GM12878 (cell line): ENCODE measurements at regions not wholly inside any gene's neighbourhood (a gene's known extent, or its start where the extent isn't known, plus 50 kb on each side); places are given as distances from the start of the nearest gene placed in this dataset.

Experiments
- ATAC-seq: fragments of 200-7000 bp; cut with Tn5 transposase; 3 replicates; pipeline ENCODE4 v1.9.1; 2020; ENCODE audit warnings: mild to moderate bottlenecking, moderate library complexity
- BruUV-seq: library from RNA; stranded (reverse); fragments of 400-500 nt; replicated peaks from 2 replicates; lab custom pipeline; 2021; lab: Mats Ljungman, UMichigan
- CTCF ChIA-PET: fragments of 300-600 bp; sonication (Branson Sonifier 250); formaldehyde crosslinking; extraction: SDS; loops from one replicate; lab custom pipeline; 2021; ENCODE audit warnings: inconsistent platforms; lab: Yijun Ruan, JAX
- POLR2A ChIA-PET: fragments of 350-600 bp; formaldehyde crosslinking; extraction: SDS; loops from one replicate; lab custom pipeline; 2021; ENCODE audit warnings: inconsistent platforms; lab: Charles Lee
- RAD21 ChIA-PET: fragments of 300-600 bp; sonication (Branson Sonifier 250); formaldehyde crosslinking; loops from one replicate; lab custom pipeline; 2023; ENCODE audit warnings: antibody characterized with exemption; ENCODE audit not compliant: unreplicated experiment; lab: Charles Lee
- SMC1A ChIA-PET: fragments of 300-600 bp; sonication (Branson Sonifier 250); formaldehyde crosslinking; loops from one replicate; lab custom pipeline; 2023; ENCODE audit not compliant: unreplicated experiment, uncharacterized antibody; lab: Charles Lee
- DNase-seq: peaks from one replicate; pipeline ENCODE4 v3.0.0-alpha.2; 2011; ENCODE audit warnings: low read depth, low spot score
- FAIRE-seq: peaks from 3 replicates; lab custom pipeline; 2011; peaks lifted over from hg19 to GRCh38; lab: Jason Lieb, UNC
- H2AFZ ChIP-seq: 2 replicates; pipeline ENCODE4 v1.6.0; 2011; ENCODE audit warnings: low read depth, low read length, control low read depth; ENCODE audit not compliant: control insufficient read depth
- H3K27ac ChIP-seq: 2 replicates; pipeline ENCODE4 v1.5.1; 2011; ENCODE audit warnings: control low read depth; ENCODE audit not compliant: control insufficient read depth, insufficient read depth
- H3K27me3 ChIP-seq, 2 experiments: replicated peaks in 1 of 2; 2 replicates each; pipeline versions ENCODE4 v1.6.0 to v1.6.1; 2011; ENCODE audit warnings: low read length in 1 of 2; ENCODE audit not compliant: control insufficient read depth in 2 of 2, insufficient read depth in 2 of 2
- H3K36me3 ChIP-seq, 2 experiments: 2 replicates each; pipeline ENCODE4 v1.5.1; 2011; ENCODE audit warnings: low read length in 1 of 2; ENCODE audit not compliant: control insufficient read depth in 2 of 2, insufficient read depth in 2 of 2
- H3K4me1 ChIP-seq: 2 replicates; pipeline ENCODE4 v1.6.1; 2011; ENCODE audit warnings: mild to moderate bottlenecking, low read length, moderate library complexity, mixed read lengths; ENCODE audit not compliant: control insufficient read depth, insufficient read depth
- H3K4me2 ChIP-seq: 2 replicates; pipeline ENCODE4 v1.6.0; 2011; ENCODE audit warnings: control low read depth; ENCODE audit not compliant: control insufficient read depth, insufficient read depth
- H3K4me3 ChIP-seq: fragments of 200-600 bp; sonication (generic); 2 replicates; pipeline ENCODE4 v1.5.1; 2016
- H3K79me2 ChIP-seq: 2 replicates; pipeline ENCODE4 v1.6.0; 2011; ENCODE audit warnings: low read length; ENCODE audit not compliant: control insufficient read depth, insufficient read depth
- H3K9ac ChIP-seq: 2 replicates; pipeline ENCODE4 v1.8.0; 2011; ENCODE audit warnings: low read length, control low read depth, mixed read lengths; ENCODE audit not compliant: control insufficient read depth, insufficient read depth
- H3K9me3 ChIP-seq: replicated peaks from 3 replicates; pipeline ENCODE4 v1.5.1; 2011; ENCODE audit warnings: mild to moderate bottlenecking, low read length; ENCODE audit not compliant: control insufficient read depth, insufficient read depth
- H4K20me1 ChIP-seq: 2 replicates; pipeline ENCODE4 v1.6.0; 2011; ENCODE audit not compliant: control insufficient read depth, insufficient read depth
- BACH1 ChIP-seq: fragments of 450-650 bp; IDR thresholded peaks from 2 replicates; pipeline ENCODE4 v1.6.1; 2017; ENCODE audit warnings: mild to moderate bottlenecking, borderline replicate concordance
- BMI1 ChIP-seq: fragments of 450-650 bp; IDR thresholded peaks from 2 replicates; pipeline ENCODE4 v1.6.1; 2016; ENCODE audit warnings: mild to moderate bottlenecking, moderate library complexity, borderline replicate concordance
- CBFB ChIP-seq: IDR thresholded peaks from 2 replicates; pipeline ENCODE4 v1.6.1; 2016; ENCODE audit warnings: antibody characterized with exemption, low read depth
- CHD2 ChIP-seq: IDR thresholded peaks from 2 replicates; pipeline ENCODE4 v1.6.1; 2011; ENCODE audit warnings: low read depth, low read length, improper control_type of control experiment, borderline replicate concordance
- CREM ChIP-seq: IDR thresholded peaks from 2 replicates; pipeline ENCODE4 v1.6.1; 2014; ENCODE audit warnings: antibody characterized with exemption, low read depth
- HDAC2 ChIP-seq: fragments of 200-600 bp; sonication (generic); IDR thresholded peaks from 2 replicates; pipeline ENCODE4 v1.6.1; 2017
- HSF1 ChIP-seq: fragments of 150-350 bp; IDR thresholded peaks from 2 replicates; pipeline ENCODE4 v1.6.1; 2014; ENCODE audit warnings: mild to moderate bottlenecking, low read depth, low read length
- IRF5 ChIP-seq: fragments of 450-650 bp; IDR thresholded peaks from 2 replicates; pipeline ENCODE4 v1.6.1; 2017; ENCODE audit warnings: borderline replicate concordance
- JUNB ChIP-seq: IDR thresholded peaks from 2 replicates; pipeline ENCODE4 v1.6.1; 2016; ENCODE audit warnings: antibody characterized with exemption, mild to moderate bottlenecking
- MTA2 ChIP-seq: fragments of 450-650 bp; IDR thresholded peaks from 2 replicates; pipeline ENCODE4 v1.6.1; 2016; ENCODE audit warnings: low read depth, mild to moderate bottlenecking, moderate library complexity
- MYB ChIP-seq: fragments of 150-350 bp; IDR thresholded peaks from 2 replicates; pipeline ENCODE4 v1.6.1; 2014; ENCODE audit warnings: mild to moderate bottlenecking, low read depth, low read length, borderline replicate concordance
- NBN ChIP-seq: fragments of 450-650 bp; IDR thresholded peaks from 2 replicates; pipeline ENCODE4 v1.6.1; 2016
- POU2F2 ChIP-seq: IDR thresholded peaks from 3 replicates; pipeline ENCODE4 v1.6.1; 2011; ENCODE audit warnings: low read depth, mild to moderate bottlenecking, low read length, borderline replicate concordance
- RELA ChIP-seq: fragments of 450-650 bp; IDR thresholded peaks from 2 replicates; pipeline ENCODE4 v1.8.0; 2014; ENCODE audit warnings: borderline replicate concordance; ENCODE audit not compliant: partially characterized antibody
- RUNX3 ChIP-seq: IDR thresholded peaks from 2 replicates; pipeline ENCODE4 v1.6.1; 2012; ENCODE audit warnings: low read length, inconsistent platforms
- SMAD5 ChIP-seq: IDR thresholded peaks from 2 replicates; pipeline ENCODE4 v1.6.1; 2016; ENCODE audit warnings: antibody characterized with exemption, low read depth
- SMC3 ChIP-seq: IDR thresholded peaks from 2 replicates; pipeline ENCODE4 v1.6.1; 2011; ENCODE audit warnings: low read length, improper control_type of control experiment, borderline replicate concordance
- STAT1 ChIP-seq: fragments of 450-650 bp; conservative IDR thresholded peaks from 2 replicates; pipeline ENCODE4 v1.6.1; 2014; ENCODE audit warnings: antibody characterized with exemption, mild to moderate bottlenecking
- TAF1 ChIP-seq: IDR thresholded peaks from 2 replicates; pipeline ENCODE4 v1.6.1; 2011; ENCODE audit warnings: mild to moderate bottlenecking, low read depth, low read length, borderline replicate concordance
- ZBTB40 ChIP-seq: fragments of 450-650 bp; IDR thresholded peaks from 2 replicates; pipeline ENCODE4 v1.6.1; 2016; ENCODE audit warnings: mild to moderate bottlenecking, moderate library complexity, borderline replicate concordance
- WGBS: methylation state at CpG from one replicate; pipeline ENCODE4 v1.1.6; 2016; ENCODE audit warnings: low lambda C conversion rate; ENCODE audit not compliant: insufficient replicate concordance, insufficient coverage; ENCODE audit errors: missing lambda C conversion rate; 5-methylcytosine and 5-hydroxymethylcytosine counted together
- in situ Hi-C: fragments of 300-500 bp; cut with MboI; formaldehyde crosslinking; loops from 9 replicates; pipeline ENCODE4 v1.14.3; 2018; ENCODE audit warnings: mixed read lengths
- intact Hi-C: fragments of 100-400 bp; cut with micrococcal nuclease; formaldehyde crosslinking; loops from one replicate; pipeline ENCODE4 v1.14.2; 2022; ENCODE audit not compliant: unreplicated experiment

GRCh38 chr7:53336105-53336668, 300.8 kb downstream of the POM121L12 start:
- Histone ChIP-seq H3K36me3 (no peaks in the 10 kb centered on the region), H3K4me3 (no peak overlapping the region), H3K27me3 (no peaks in the 10 kb centered on the region), H3K4me2 (no peak overlapping the region), H3K9me3 (no peaks in the 10 kb centered on the region), H3K9ac (no peak overlapping the region), H2AFZ (no peak overlapping the region), H3K79me2 (no peaks in the 10 kb centered on the region), H4K20me1 (no peaks in the 10 kb centered on the region), H3K27ac (no peak overlapping the region), H3K4me1 (no peaks in the 10 kb centered on the region)
- CTCF ChIA-PET: no interaction called here
- no TSS peak for BruUV-seq
- RAD21 ChIA-PET: no interaction called here
- WGBS: 34% methylated on average over 8 of the region's 8 CpGs
- no peak for ATAC-seq
- SMC1A ChIA-PET: no interaction called here
- FAIRE-seq: no peak
- intact Hi-C loops: no loop called here
- in situ Hi-C loops: no loop called here
- TF ChIP-seq TAF1 (no peak), JUNB (no peak), SMAD5 (no peak), MYB (no peak), CHD2 (no peak), HDAC2 (no peak), CBFB (no peak), RELA (no peak), NBN (no peak), IRF5 (no peak), POU2F2 (no peak), CREM (no peak), SMC3 (no peak), ZBTB40 (no peak), MTA2 (no peak), HSF1 (no peak), RUNX3 (no peak), STAT1 (no peak), BACH1 (no peak), BMI1 (no peak)
- no peak for DNase-seq
- POLR2A ChIA-PET: no interaction called here
